ENCODE measurements at regions not wholly inside any gene's neighbourhood (a gene's known extent, or its start where the extent isn't known, plus 50 kb on each side); places are given as distances from the start of the nearest gene placed in this dataset.

DNA sequence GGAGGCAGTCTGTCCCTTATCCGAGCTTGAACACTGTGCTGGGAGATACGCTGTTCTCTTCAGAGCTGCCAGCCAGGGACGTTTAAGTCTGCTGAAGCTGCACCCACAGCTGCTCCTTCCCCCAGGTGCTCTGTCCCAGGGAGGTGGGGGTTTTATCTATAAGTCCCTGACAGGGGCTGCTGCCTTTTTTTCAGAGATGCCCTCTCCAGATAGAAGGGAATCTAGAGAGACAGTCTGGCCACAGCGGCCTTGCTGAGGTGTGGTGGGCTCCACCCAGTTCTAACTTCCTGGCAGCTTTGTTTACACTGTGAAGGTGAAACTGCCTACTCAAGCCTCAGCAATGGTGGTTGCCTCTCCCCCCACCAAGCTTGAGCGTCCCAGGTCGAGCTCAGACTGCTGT is 319.9 kb upstream of the GRM7 start:
- DNase-seq, result no peak

DNA sequence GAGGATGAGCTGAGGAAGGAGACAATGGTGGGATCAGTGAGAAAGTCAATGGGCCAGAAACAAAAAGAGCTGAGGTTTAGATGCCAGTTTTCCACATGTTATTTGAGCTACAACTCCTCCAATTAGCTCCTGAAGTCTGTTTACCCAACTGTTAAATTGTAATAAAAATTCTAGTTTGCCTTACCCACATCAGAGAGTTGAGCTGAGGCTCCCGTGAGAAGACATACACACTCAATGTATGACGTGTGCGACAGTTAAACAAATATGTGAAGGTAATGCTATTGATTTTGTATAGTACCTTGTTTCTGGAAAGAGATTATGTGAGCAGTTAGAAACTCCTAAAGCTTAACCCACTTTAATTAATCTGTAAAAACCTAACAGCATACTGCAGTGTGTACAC is 318.1 kb upstream of the GRM7 start:
- no peak for DNase-seq

DNA sequence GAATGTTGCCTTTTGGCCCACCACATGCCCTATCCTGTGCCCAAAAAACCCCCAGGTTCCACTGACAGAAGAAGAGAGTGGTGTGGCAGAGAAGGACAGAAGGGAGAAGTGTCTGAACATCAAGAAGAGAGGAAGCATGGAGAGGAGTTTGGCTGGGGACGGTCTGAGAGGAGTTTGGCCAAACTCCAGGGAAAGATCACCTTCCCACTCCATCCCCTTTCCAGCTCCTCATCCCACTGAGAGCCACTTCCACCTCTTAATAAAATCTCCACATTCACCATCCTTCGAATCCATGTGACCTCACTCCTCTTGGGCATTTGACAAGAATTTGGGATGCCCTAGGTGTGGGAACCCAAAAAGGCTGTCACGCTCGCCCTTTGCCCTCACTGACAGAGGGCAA is 311.6 kb upstream of the GRM7 start:
- DNase-seq, result no peak

DNA sequence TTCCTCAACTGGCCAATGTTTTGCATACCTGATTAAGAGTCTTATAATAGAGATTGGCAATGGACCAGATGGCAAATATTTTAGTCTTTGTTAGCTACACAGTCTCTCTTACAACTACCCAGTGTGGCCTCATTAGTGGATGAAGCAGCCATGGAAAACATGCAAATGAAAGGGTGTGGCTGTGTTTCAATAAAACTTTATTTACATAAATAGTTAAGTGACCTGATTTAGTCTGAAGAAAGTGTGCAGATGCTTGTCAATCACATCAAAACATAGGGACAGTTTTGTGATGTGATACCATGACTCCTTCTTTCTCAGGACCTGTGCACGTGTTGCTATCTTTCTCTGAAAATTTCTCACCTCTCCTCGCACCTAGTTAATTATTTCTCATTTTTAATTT is 309.8 kb upstream of the GRM7 start:
- no peak for DNase-seq

DNA sequence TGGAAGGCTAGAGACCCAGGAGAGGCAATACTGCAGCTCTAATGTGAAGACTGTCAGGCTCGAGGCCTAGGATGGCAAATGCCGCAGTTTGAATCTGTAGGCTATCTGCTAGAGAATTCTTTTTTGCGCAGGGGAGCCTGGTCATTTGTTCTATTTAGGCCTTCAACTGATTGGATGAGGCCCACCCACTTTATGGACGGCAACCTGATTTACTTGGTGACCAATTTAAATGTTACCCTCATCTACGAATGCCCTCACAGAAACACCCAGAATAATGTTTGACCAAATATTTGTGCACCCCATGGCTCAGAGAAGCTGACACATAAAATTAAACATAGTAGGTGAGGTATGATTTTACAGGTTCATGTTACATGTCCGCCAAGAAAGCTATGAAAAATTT is 300.7 kb upstream of the GRM7 start:
- DNase-seq, result no peak

DNA sequence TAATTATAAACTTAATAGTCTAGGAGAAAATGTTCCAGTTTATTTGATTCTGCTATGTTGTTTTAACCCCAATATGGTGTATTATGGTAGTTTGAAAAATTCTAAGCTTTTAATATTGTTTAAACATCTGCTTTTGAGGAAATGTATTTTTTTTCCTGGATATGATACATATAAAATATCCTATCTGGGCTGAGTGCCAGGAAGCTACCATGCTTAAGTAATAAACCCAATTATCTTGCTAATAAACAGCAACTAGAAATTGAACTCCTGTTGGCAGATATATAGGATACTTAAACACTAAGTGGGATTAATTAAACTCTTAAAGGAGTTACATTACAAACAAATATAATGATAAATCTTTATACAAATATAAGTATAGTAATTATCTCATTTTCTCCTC is 293.7 kb upstream of the GRM7 start:
- no peak for DNase-seq

DNA sequence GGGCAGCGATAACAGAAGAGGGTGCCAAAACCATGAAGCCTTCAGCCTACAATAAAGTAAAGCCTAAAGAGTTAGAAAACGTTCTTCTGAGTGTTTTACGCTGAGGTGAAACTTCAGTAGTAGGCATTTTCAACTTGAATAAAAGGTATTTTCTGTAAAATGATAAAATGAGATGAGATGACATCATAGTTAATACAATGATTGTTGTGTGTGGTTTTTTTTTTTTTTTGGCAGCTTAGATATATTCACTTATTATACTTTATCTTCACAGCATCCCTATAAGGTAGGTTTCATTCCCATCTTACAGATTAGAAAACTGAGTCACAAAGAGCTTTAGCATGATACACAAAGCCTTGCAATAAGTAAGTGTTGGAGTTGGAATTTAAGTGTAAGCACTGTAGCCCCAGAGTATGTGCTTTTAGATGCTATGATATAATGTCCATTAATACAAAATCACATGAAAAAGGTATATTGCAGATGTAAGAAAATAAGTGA is 291.9 kb upstream of the GRM7 start:
- DNase-seq, result no peak

DNA sequence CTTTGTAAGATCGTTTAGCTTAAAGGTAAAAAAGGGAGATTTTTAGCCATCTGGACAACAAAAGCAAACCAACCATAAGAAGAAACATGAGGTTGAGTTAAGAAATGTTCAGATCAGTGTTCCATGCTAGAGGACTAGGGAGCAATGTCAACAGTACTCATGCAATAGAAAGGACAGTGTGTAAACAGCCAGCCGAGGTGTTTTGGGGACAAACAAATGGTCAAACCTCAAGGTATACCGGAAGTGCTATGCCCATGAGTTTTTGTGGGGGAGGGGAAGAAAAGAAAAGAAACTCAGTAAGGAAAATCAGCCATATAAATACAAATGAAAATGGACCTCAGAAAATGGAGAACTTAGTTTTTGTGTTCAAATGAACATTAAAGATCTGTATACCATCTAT is 289.5 kb upstream of the GRM7 start:
- no peak for DNase-seq

DNA sequence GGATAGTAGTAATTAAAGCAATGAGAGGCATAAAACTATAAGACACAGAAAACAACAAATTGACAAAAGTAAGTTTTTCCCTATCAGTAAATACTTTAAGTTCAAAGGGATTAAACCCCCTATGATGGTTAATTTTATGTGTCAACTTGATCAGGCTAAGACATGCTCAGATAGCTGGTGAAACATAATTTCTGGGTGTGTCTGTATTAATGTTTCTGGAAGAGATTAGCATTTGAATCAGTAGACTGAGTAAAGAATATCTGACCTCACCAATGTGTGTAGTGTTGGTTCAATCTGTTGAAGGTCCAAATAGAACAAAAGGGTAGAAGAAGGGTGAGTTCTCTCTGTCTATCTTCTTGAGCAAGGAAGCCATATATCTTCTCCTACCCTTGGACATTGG is 283.3 kb upstream of the GRM7 start:
- no peak for DNase-seq

DNA sequence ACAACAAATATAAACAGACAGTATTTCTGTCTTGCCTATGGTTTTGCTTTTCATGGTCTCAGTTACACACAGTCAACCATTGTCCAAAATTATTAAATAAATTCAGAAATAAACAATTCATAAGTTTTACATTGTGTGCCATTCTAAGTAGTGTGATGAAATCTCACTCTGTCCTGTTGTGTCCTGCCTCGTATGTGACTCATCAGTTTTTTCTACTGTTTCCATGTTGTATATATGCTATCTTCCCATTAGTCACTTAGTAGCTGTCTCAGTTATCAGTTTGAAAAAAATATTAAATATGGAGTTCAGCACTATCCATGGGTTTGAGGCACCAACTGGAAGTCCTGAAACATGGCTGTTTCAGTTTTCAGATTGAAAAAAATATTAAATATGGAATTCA is 282.4 kb upstream of the GRM7 start:
- no peak for DNase-seq

DNA sequence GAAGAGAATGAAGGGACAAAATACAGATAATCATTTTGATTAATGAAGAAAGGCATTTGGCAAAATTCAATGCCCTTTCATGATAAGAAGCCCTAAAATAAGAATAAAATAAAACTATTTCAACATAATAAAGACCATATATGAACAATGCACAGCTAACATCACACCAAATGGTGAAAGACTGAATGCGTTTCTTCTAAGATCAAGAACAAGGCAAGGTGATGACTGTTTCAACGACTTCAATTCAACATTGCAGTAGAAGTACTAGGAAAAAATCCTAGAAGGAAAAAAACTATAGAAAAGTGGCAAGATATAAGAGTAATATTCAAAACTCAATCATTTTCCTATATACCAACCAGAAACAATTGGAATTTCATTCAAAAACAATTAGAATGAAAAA is 280.1 kb upstream of the GRM7 start:
- DNase-seq, result no peak

DNA sequence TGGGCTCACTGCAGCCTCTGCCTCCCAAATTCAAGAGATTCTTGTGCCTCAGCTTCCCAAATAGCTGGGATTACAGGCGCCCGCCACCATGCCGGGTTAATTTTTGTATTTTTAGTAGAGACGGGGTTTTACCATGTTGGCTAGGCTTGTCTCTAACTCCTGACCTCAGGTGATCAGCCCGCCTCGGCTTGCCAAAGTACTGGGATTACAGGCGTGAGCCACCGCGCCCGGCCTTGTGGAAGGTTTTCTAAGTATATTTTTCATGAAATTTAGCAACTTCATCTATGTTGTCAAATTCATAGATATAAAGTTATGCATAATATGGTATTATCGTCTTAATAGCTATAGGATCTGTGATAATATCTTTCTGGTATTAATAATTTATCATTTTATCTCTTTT is 275.6 kb upstream of the GRM7 start:
- no peak for DNase-seq

DNA sequence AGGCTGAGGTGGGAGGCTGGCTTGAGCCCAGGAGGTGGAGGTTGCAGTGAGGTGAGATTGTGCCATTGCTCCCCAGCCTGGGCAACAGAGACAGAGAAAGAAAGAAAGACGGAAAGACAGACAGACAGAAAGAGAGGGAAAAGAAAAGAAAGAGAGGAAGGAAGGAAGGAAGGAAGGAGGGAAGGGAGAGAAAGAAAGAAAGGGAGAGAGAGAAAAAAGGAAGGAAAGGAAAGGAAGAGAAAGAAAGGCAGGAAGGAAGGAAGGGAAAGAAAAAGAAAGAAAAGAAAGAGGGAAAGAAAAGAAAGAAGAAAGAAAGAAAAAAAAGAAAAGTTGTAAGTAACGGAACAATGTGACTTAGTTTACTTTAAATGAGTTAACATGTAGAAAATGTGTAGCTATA is 260.7 kb upstream of the GRM7 start:
- no peak for DNase-seq

DNA sequence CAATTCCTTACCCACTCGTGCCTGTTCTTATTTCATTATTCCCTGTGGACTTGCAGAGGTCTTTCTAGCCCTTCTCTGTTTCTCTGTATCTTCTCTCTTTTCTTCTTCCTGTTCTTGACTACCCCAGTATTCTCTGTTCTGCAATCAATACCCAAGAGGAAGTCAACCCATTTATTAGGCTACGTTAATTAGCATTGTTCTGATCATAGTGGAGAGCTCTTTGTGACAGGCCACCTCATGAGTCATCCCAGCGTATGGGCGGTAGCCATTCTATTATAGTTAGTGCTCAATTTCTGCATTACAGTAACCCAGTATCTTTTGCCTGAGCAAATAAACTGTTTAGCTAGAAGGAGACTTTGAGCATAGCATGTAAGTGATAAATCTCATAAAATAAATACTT is 259.5 kb upstream of the GRM7 start:
- no peak for DNase-seq

DNA sequence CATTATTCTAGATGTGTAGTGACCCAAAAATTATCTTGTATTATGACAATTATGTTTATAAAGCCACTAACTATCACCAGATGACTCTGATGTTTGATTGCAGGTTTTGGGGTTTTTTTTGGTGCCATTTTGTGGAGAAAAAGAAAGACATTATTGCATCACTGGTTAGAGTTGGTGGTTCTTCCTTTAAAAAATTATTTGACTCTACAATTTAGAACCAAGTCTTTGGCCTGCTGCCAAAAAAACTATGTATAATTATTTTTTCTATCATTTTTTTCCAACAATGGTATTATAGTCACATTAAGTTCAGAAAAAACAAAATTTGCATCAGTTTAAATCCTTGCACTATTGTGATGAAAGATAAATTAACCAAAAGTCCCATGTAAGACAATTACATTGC is 258.6 kb upstream of the GRM7 start:
- DNase-seq, result no peak

DNA sequence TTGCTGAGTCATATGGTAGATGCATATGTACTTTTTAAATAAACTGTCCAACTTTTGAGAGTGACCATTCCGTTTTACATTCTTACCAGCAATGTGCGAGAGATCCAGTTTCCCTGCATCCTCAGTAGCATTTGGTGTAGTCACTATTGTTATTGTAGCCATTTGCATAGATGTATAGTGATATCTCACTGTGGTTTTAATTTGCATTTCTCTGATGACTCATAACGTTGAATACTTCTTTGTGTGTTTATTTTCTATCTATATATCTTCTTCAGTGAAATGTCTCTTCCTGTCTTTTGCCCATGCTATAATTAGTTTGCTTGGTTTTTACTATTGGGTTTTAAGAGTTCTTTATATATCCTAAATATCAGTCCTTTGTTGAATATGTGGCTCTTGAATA is 255.7 kb upstream of the GRM7 start:
- DNase-seq, result no peak

DNA sequence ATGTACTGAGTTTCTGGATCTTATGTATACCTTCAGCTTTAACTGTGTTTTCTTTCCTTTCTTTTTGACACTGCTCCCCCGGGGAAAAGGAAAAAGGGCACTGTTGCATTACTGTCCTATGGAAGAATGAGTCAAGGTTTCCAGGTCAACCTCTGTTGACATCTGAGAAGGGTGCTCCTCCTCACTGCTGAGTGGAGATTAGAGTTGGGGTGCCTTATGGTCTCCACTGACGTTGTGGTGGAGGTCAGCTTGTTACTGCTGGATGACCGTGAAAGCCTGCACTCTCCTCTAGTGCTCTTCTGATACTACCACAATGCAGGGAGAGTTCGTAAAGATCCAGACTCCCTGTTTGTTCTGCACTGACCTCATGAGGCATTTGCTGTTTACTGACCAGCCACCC is 252.1 kb upstream of the GRM7 start:
- no peak for DNase-seq

DNA sequence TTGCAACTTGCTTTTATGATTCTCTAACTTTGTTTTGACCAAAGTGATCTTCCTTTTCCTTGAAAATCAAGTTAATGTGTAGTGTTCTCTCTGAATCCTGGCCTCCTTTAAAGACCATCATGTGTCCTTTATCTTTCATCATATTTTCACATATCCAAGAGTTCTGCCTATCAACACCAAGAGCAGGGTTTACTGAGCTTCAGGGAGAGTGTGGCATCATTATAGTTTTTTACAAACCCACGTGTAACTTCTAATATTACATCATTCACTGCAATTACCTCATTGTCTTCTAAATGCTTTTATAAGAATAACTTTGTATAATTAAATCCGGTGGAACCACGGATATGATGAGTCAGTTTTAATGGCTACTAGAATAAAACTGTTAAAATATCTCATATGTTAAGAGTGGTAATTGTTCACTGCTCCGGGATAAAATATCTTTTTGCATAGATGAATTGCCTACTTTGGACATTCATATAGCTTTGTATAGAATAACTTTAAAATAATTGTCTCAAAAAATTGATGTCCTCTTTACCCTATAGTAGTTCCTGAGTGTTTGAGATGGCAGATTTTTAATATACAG is 248.8 kb upstream of the GRM7 start:
- DNase-seq, result no peak

DNA sequence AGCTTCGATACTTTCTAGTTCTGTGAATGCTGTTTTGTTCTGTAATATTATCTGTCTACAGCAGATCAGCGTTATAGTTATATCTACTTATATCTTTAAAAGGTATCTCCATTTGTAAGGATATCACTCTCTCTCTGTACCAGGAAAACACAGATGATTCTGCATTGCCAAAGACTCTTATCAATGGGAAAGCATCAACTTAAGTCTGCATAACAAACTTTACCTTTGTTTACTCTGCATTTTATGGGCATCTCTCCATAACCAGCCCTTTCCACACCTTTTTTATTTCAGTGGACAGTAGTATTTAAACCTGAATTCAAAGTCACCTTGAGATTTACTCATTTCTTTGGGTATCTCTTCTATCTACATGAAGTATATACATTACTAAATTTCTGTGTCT is 238.7 kb upstream of the GRM7 start:
- no peak for DNase-seq

DNA sequence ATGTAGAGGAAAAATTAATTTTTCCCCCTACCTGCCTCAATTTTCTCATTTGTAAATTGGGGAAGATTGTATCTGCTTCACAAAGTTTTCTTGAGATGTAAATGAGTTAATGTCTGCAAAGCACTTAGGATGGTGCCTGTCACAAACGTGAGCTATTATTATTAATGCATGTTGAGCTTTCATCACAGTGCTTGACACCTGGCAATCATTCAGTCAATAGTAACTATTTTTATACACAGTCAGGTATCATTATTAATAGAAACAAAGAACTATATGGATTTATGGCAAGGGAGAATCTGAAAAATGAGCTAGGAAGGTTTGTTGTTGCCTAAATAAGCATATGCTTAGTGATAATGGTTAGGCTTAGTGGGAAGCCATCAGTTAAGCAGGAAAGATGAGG is 238.2 kb upstream of the GRM7 start:
- no peak for DNase-seq

DNA sequence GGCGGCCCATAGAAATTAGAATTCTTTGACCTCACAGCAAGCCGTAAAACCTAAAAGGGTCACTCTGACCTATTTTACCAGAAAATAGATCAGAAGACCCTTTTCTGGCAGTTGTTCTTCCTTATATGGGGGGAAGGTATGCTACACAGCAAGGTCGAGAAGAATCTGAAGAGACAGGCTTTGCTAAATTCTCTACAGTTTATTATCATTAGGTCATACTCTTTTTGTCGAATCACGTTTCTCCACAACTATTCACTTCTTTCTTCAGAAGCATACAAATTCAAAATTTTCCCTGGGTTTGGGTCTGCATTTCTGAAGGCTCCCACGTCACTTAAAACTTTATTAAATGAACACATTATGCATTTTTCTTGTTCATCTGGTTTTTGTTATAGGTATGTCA is 229.5 kb upstream of the GRM7 start:
- no peak for DNase-seq

DNA sequence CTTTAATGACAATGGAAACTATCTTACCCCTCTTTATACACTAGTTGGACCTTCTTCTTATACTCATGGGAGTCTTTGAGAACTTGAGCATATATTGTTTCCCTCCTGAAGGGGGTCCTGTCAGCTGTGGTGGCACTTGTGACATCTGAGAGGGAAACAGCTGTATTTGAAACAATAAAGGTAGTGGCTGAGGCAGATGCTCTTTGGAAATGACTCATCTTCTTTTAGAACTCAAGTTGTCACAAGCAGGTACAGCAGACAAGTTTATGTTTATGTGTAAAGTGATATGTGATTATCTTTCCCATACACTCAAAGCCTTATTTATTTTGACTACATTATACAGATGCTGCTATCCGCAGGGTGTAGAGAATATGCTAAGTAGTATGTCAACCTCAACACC is 220.0 kb upstream of the GRM7 start:
- no peak for DNase-seq

DNA sequence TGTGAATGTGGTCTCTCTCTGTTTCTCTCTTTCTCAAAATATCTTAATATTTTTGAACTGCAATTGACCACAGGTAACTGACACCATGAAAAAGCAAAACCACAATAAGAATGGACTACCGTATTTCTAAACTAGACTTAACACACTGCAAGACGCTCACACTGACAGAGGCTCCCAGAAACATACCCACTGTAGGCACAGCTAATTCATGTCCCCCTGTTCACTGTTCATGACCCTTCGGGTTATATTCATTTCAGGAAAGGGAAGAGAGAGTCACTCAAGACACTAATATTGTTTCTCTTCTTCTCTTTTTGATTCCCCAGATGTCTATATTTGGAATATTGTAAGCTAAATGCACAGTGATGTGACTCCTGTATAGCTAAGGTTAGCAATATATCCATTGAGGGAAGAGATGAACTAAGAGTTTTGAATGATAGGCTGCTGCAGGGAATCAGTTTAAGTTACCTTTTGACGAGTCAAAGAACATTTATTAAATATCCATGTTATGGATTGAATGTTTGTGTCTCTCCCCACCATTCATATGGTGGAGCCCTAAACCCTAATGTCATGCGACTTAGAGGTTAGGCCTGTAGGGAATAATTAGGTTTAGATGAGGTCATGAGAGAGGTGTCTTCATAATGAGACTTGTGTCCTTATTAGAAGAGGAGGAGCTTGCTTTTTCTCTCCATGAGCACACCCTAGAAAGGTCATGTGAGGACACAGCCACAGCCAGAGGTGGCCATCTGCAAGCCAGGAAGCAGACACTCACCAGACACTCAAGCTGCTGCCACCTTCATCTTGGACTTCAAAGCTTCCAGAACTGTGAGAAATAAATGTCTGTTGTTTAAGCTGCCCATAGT is 216.6 kb upstream of the GRM7 start:
- no peak for DNase-seq

DNA sequence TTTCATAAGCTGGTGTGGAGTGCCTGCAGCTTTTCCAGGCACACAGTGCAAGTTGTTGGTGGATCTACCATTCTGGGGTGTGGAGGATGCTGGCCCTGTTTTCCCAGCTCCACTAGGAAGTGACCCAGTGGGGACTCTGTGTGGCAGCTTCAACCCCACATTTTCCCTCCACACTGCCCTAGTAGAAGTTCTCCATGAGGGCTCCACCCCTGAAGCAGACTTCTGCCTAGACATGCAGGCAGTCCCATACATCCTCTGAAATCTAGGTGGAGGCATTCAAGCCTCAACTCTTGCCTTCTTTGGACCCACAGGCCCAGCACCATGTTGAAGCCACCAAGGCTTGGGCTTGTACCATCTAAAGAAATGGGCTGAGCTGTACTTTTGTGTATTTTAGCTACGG is 206.2 kb upstream of the GRM7 start:
- DNase-seq, result no peak

DNA sequence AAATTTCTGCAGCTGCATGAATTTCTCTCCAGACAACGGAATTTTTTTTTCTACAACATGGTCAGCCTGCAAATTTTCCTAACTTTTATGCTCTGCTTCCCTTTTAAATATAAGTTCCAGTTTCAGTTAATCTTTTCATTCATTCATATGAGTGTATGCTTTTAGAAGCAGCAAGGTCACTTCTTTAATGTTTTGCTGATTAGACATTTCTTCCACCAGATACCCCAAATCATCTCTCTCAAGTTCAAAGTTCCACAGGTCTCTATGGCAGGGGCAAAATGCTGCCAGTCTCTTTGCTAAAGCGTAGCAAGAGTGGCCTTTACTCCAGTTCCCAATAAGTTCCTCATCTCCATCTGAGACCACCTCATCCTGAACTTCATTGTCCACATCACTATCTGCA is 205.6 kb upstream of the GRM7 start:
- no peak for DNase-seq
